ENCODE measurements at regions not wholly inside any gene's neighbourhood (a gene's known extent, or its start where the extent isn't known, plus 50 kb on each side); places are given as distances from the start of the nearest gene placed in this dataset.

- TF ChIP-seq CTCF (IDR thresholded peaks at IDR 0.05) = no peak
- no peak overlapping the region for H3K27ac Mint-ChIP-seq
- peaks cover 26% of the 10 kb centered on the region for H3K27me3 Mint-ChIP-seq
- intact Hi-C loops (cut with micrococcal nuclease) = no loop called here
- DNase-seq (no peak), ATAC-seq (ENCODE audit: low read depth) (no peak)
- no peaks in the 10 kb centered on the region for H3K9me3 Mint-ChIP-seq
- peaks cover 7% of the 10 kb centered on the region for H3K4me1 Mint-ChIP-seq
- H3K36me3 Mint-ChIP-seq (ENCODE audit: low read depth) = no peaks in the 10 kb centered on the region
- no peak overlapping the region for H3K4me3 Mint-ChIP-seq
- ChIA-PET CTCF (no interaction called here), POLR2A (no interaction called here)
Measured at GRCh38 chr2:205930209-205930608, 155.8 kb downstream of the INO80D start.

GRCh38 chr2:205929246-205929942, 156.6 kb downstream of the INO80D start:
- CTCF ChIA-PET = no interaction called here
- Mint-ChIP-seq H3K36me3 (ENCODE audit: low read depth) (no peaks in the 10 kb centered on the region), H3K4me1 (peaks cover 7% of the 10 kb centered on the region), H3K4me3 (no peak overlapping the region), H3K9me3 (no peaks in the 10 kb centered on the region), H3K27me3 (peaks cover 32% of the 10 kb centered on the region), H3K27ac (no peak overlapping the region)
- POLR2A ChIA-PET = no interaction called here
- TF ChIP-seq CTCF (IDR thresholded peaks at IDR 0.05) = no peak
- intact Hi-C loops (cut with micrococcal nuclease) = loop anchor here (5.0 to 10.0 kb wide), 2 partner anchors 247 to 605 kb away; partner anchors contain the start of gene NRP2
- ATAC-seq (ENCODE audit: low read depth) = no peak
- no peak for DNase-seq

- Mint-ChIP-seq H3K4me1 (peaks cover 7% of the 10 kb centered on the region), H3K27me3 (peaks cover 38% of the 10 kb centered on the region), H3K4me3 (no peak overlapping the region), H3K9me3 (no peaks in the 10 kb centered on the region), H3K36me3 (ENCODE audit: low read depth) (no peaks in the 10 kb centered on the region), H3K27ac (no peak overlapping the region)
- ChIA-PET POLR2A (no interaction called here), CTCF (interaction anchor here (0.7 to 1.5 kb wide), 4 partner anchors 9 to 1665 kb away, joined by 4 to 10 read pairs (median 4); no protein-coding TSS in a partner anchor)
- DNase-seq (peak; percentile 49), ATAC-seq (ENCODE audit: low read depth) (peak; percentile 57)
- no peak for TF ChIP-seq CTCF (IDR thresholded peaks at IDR 0.05)
- intact Hi-C loops (cut with micrococcal nuclease) = loop anchor here (1.0 to 10.0 kb wide), 6 partner anchors 159 to 1780 kb away; partner anchors contain the start of gene NRP2
Measured at GRCh38 chr2:205925373-205926337, 160.3 kb downstream of the INO80D start.

- Mint-ChIP-seq H3K27me3 (peaks cover 38% of the 10 kb centered on the region), H3K36me3 (ENCODE audit: low read depth) (no peaks in the 10 kb centered on the region), H3K27ac (no peak overlapping the region), H3K4me1 (peaks cover 7% of the 10 kb centered on the region), H3K9me3 (no peaks in the 10 kb centered on the region), H3K4me3 (no peak overlapping the region)
- TF ChIP-seq CTCF (IDR thresholded peaks at IDR 0.05) = no peak
- intact Hi-C loops (cut with micrococcal nuclease) = loop anchor here (5.0 to 10.0 kb wide), 2 partner anchors 242 to 600 kb away; partner anchors contain the start of gene NRP2
- DNase-seq (no peak), ATAC-seq (ENCODE audit: low read depth) (no peak)
- CTCF ChIA-PET = interaction anchor here (1.3 kb wide), 2 partner anchors 1602 to 1780 kb away, joined by 4 read pairs; no protein-coding TSS in a partner anchor
- POLR2A ChIA-PET = no interaction called here
Measured at GRCh38 chr2:205924676-205925075, 161.3 kb downstream of the INO80D start.

GRCh38 chr2:205915130-205915524, 170.8 kb downstream of the INO80D start:
- no peak for DNase-seq
- H3K9me3 Mint-ChIP-seq = no peaks in the 10 kb centered on the region
- no peaks in the 10 kb centered on the region for H3K4me1 Mint-ChIP-seq
- no peak overlapping the region for H3K4me3 Mint-ChIP-seq
- POLR2A ChIA-PET = no interaction called here
- no peaks in the 10 kb centered on the region for H3K36me3 Mint-ChIP-seq (ENCODE audit: low read depth)
- intact Hi-C loops (cut with micrococcal nuclease) = no loop called here
- no peak for ATAC-seq (ENCODE audit: low read depth)
- TF ChIP-seq CTCF (IDR thresholded peaks at IDR 0.05) = no peak
- no peak overlapping the region for H3K27ac Mint-ChIP-seq
- CTCF ChIA-PET = no interaction called here
- peaks cover 3% of the 10 kb centered on the region for H3K27me3 Mint-ChIP-seq
